ENCODE measurements at regions not wholly inside any gene's neighbourhood (a gene's known extent, or its start where the extent isn't known, plus 50 kb on each side); places are given as distances from the start of the nearest gene placed in this dataset.
"Not testable (repeated sequence)": the region's sequence is repeated elsewhere in the genome, so short reads cannot be mapped to it uniquely, and the experiment has no call there.

DNA sequence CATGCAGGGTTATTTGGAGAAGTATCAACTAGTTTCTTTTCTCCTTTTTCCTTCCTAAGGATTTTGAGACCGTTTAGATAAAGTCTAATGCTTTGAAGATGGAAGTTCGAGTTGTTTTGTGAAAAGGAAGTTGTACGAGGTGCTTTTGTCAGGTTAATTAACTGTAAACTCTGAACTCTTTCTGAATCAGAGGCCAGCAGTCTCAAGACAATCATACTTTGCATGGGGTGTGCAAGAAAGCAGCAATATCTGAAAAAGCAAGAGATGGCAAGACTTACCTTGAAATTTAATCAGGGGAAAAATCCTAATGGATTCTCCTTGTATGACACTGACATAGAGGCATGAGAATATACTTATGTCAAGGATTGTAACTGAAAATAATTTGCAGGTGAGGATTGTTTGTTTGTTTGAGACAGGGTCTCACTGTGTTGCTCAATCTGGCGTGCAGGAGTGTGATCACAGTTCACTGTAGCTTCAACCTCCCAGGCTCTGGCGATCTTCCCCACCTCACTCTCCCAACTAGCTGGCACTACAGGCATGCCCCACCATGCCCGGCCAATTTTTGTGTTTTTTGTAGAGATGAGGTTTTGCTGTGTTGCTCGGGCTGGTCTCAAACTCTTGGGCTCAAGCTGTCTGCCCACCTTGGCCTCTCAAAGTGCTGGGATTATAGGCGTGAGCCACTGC is 170.2 kb upstream of the HMGA2 start:
- no peak for DNase-seq (ENCODE audit: low read depth)

DNA sequence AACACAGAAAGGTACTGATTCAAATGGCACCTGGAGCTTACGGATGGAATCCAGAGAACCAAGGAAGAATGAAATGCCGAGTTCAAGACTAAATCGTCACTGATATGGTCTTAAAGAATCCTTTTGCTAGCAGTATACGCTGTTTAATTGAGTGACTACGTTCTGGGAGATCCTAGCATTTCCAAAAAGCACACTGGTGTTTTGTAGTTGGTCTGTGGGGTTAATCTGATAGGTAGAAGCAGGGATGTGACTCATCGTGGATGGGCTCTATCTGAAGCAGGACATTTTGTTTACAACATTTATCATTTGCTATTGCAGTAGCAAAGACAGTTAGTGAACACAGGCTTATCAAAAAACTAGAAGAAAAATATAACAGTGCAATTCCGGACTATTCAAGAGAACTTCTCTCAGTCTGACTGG is 169.2 kb upstream of the HMGA2 start:
- DNase-seq (ENCODE audit: low read depth): peak; percentile 97

DNA sequence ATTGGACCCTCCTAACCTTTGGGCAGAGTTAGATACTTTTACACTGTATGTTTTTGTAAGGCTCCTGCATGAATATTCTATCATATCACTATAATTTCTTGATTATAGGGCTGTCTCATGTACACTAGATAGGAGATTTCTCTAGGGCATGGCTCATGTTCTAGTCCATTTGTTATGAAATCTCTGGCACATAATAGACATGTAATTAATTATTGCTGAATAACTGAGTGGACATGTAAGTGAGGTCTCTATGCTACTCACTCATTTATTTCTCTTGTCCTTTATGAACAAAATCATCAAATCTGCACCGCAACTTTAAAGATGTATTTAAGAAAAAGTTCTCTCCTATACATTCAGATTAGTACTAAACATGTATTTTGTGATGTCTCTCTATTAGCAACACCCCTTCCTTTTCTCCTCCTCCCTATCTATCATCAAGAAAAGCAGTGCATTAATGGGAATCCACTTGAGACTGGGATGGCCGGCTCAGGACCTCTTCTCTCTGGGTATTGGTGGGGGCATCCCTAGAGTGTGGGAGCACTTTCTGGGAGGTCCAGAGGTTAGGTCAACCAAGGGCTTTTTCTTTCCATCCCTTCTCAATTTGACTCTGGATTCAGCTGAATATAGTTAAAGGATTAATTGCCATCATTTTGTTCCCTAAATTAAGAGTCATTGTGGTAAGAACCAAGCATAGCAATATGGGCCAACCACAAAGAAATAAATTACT is 168.0 kb upstream of the HMGA2 start:
- peak; percentile 38 for DNase-seq (ENCODE audit: low read depth)

DNA sequence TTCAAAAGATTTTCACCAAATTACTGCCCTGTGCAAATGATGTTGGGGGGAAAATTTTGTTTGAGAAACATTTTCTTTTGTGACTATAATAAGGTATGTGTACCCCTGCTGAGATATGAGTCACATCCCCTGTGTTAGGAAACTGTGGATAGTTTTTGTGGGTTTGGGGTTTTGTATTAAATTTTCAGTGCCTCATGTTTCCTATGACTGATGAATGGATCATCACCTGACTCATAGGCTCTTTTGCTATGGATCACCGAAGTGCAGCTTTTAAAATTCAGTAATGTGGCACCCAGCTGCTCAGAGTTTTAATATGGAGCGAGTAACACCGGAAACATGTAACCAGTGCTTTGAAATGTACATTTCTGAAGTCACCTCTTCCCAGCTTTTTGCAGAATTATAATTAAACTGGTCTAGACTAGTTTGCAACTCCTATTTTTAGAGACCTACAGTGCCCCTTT is 167.4 kb upstream of the HMGA2 start:
- DNase-seq (ENCODE audit: low read depth): peak; percentile 91

DNA sequence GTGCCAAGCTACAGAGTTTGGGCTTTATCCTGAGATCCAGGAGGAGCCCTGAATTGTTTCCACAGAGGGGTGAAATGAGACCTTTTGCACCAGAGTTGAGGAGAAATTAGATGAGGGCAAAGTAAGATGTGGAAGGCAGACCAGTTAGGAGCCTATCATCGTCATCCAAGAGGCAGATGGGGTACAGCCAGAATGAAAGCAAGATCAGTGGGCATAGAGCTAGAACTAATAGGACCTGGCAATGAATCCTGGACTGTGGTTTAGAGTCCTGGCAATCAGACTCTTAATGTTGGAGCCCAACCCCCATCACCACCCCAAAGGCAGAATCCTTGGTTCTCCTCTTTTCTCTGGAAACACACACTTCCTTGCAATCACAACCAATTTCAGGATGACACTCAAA is 166.6 kb upstream of the HMGA2 start:
- no peak for DNase-seq (ENCODE audit: low read depth)

DNA sequence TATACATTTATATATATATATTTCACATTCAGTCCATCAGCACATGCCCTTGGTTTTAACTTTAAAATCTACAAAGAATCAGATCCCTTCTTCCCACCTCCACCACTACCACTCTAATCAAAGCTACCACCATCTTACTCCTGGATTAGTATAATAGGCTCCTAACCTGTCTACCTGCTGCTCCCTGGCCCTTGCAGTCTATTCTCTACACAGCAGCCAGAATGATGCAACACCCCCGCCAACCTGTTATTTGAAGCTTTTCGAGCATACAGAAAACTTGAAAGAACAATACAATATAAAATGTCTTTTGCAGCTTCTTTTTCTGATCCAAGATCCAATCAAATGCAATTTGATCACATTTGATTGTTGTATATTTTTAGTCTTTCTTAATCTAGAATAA is 165.9 kb upstream of the HMGA2 start:
- DNase-seq (ENCODE audit: low read depth): no peak

DNA sequence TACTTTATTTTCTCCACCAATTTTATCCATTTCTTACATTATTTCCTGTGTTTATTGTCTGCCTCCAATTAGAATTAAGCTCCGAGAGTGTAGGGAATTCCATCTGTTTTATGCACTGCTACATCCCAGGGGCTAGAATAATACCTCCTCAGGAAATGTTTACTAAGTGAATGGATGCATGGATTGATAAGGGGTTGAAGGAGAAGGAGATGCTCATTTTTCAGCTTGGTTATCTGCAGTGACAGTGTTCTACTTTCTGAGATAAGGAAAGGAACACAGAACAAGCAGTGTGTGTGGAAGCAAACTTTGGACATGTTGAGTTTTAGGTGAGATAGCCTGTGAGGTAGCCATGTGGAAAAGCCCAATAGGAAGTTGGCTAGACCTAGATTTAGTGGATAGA is 164.6 kb upstream of the HMGA2 start:
- DNase-seq (ENCODE audit: low read depth): no peak

DNA sequence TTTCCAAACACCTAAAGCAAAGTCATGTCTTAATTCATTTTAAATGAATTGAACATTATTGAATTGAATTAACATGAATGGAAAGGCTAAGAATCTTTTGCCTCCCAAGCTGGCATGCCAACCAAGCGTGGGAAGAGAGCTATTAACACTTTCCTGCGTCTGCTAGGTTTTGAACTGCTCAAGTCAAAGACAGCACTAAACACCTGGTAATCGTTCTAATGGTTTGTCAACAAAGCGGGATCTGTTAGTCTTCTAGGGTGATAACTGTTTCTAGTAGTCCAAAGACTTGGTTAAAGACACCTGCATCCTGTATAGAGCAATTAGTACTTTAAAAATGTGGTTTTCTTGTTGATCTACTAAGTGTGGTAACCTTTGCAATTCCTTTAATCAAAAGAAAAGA is 164.2 kb upstream of the HMGA2 start:
- DNase-seq (ENCODE audit: low read depth): no peak

DNA sequence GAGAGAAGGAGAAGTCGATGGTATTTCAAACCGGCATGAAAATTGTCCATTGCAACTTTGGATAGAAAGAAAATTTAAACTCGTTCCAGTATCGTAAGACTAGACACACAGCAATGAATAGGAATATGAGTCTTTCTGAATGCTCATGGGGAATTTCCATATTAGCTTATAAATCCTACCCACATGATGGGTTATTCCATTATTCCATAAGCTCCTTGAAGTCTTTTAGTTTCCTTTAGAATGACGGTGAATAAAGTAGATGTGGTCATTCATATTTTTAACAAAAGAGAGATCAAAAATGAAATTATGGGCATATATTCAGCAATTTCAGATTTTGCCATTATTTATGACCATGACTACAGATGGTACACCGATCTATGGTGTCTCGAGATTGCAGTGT is 163.4 kb upstream of the HMGA2 start:
- no peak for DNase-seq (ENCODE audit: low read depth)

DNA sequence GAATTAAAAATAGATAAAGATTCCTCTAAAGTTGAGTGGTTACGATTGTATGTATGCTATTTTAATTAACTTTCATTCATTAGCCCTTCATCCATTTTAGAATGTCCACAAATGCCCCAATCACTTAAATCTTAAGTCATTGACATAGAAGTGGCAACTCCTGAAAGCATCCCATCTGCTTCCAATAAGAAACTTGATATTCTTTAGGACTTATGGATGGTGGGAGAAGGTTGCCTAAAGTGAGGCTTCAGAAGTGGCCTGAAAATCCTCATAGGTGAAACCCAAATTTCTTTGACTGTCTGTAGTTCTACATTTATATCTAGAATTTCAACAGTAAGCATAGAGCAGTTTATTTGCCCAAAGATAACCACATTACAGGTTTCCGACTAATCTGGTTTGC is 161.7 kb upstream of the HMGA2 start:
- DNase-seq (ENCODE audit: low read depth): no peak

DNA sequence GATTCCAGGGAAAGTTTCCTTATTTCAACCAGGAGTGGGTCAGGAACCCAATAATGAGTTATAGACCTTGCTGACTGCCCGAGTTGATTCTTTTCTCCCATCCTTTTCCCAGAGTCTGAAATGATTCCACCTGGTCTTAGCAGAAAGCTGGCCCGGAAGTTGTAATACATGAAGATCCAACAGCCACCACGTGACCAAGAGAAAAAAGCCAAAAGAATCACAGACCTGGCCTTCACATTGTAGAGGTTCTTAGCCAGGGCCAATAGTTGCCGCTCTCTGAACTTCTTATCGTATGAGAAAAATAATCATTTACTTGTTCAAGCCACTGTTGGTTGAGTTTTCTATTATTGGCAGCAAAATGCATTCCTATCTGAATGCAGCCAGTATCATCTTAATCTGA is 161.2 kb upstream of the HMGA2 start:
- no peak for DNase-seq (ENCODE audit: low read depth)

DNA sequence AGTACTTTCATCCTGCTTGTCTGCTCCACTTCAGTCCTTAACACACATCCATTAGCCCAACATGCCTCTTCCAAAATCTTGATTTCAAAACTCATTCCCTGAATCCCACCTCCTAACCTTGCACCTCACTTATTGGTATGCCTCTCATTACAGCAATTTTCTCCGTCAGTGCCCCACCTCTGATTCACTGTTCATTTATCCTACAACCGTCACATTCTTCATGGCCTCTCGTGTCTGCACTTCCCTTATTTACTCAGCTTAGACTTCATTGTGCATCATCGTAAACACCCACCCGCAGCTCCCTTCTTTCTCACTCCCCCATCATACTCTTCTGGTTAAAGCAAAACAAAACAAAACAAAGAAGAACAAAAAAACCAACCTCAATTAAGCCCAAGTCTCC is 160.6 kb upstream of the HMGA2 start:
- peak; percentile 54 for DNase-seq (ENCODE audit: low read depth)

DNA sequence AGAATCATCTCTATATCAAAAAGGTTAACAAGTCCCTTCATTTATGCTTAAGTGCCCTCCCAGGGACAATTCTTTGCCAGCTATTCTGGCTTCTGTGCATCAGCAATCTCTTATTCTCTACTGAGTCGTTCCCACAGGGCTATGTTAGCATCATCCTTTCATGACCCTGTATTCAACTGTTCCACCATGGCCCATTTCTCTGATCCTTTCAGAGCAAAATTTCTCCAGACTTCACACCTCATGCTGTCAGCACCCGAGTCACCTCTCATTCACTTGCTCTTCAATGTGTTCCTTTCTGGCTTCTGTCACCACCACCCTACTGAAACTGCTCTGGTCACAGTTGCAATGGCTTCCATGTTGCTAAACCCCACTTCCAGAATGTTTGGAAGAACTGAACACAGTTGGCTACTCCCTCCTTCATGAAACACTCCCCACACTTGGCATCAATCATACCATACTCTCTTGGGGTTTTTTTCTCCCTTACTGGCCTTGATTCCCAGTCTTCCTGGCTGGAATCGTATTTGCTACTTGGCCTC is 159.5 kb upstream of the HMGA2 start:
- DNase-seq (ENCODE audit: low read depth): no peak

DNA sequence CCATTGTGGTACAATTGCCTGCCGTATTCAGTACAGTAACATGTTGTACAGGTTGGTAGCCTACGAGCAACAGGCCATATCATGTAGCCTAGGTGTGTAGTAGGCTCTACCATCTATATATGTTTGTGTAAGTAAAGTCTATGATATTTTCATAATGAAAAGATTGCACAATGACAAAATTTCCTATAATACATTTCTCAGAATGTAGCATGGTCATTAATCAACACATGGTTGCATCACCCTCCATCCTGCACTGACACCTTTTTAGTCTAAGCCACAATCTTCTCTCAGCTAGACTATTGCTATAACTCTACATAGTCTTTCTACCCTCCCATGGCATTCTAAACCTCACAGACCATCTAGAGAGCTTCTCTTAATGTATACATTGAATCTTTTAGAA is 158.5 kb upstream of the HMGA2 start:
- DNase-seq (ENCODE audit: low read depth): peak; percentile 51

DNA sequence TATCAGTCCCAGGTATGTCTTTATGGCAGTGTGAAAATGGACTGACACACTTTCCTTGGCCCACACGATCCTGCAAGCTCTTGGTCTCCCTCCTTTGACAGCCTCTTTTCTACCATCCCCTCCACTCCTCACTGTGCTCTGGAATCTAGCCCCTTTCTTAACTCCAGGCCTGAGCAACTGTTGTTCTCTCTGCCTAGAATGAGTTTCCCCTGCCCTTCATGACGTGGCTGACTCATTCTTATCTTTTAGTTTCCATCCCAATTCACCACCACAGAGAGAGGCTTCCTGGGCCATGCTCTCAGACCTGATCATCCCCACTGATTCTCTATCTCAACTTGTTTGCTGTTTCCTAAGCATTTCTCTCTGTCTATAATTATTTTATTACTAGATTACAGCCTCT is 157.4 kb upstream of the HMGA2 start:
- DNase-seq (ENCODE audit: low read depth): peak; percentile 81

DNA sequence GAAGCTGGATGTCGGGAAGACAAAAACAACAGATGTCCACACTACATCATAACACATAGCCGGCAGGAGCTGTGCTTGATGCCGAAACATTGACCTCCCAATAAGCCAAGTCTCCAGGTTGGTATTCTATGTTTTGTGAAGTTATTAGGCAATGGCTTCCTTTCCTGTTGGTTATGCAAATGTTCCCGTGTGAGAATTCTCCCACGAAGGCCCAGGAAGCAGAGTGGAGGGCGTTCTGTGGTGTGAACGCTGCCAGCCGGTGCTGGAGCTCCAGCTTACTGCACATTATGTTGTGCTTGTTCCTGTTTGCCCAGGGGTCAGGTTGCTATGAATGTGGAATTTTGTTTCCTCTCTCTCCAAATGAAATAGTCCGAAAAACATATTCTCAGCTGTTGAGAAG is 156.4 kb upstream of the HMGA2 start:
- DNase-seq (ENCODE audit: low read depth): peak; percentile 52

DNA sequence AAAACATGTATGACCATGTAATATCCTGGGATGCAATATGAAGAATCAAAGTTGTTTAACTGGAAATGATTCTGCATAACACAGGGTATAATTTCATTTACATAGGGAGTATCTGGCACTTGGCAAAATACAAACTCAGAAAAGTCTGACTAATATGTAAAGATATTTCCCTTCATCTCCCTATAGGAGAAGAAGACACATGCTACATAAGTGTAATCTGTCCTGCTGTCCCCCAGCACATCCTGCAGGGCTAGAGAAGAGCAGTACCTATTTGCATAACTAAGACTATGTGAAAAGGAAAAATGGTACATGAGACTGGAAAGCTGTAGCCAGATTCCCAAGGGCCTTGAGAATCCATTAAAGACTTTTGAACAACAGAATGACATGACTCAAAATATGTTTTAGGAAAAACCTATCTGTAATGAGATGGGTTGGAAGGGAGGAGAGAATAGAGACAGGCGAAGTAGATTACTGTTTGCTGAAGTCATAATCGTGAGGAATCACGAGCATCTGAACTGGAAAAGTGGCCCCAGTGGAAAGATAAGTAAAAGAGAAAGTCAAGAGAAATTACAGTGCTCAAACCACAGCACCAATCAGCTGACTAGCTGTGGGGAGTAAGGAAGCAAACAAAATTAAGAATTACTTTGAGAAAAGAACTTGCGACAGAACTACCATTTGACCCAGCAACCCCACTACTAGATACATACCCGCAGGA is 155.1 kb upstream of the HMGA2 start:
- DNase-seq (ENCODE audit: low read depth): peak; percentile 65

DNA sequence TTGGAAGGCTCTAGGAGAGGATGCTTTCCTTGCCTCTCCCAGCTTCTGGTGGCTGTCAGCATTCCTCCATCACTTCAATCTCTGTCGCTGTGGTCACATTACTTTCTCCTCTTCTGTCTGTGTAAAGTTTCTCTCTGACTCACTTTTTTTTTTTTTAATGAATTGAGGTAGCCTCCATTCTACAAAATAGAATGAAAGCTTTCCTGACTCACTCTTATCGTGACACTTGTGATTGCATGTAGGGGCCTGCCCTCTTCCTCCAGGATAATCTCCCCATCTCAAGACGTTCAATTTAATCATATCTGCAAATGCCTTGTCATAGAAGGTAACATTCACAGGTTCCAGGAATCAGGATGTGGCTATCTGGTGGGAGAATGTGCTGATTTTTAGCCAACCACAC is 153.5 kb upstream of the HMGA2 start:
- DNase-seq (ENCODE audit: low read depth): peak; percentile 53

DNA sequence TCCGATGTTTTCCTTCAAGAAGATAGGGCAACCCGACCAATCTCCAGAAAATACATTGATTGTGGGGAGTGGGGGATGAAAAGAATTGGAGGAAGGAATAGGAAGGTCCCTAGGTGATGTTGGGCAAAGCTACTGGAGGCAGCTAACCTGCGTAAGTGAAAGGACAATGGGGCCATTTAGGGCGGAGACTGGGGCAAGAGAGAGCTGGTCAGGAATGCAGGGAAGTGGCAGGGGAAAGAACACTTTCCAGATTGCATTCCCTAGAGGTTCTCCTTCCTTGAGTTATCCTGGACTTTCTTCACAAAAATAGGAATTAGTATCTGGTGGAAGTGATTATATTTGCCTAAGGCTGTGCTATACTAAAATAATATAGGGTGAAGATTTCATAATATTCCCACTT is 151.8 kb upstream of the HMGA2 start:
- DNase-seq (ENCODE audit: low read depth): no peak

DNA sequence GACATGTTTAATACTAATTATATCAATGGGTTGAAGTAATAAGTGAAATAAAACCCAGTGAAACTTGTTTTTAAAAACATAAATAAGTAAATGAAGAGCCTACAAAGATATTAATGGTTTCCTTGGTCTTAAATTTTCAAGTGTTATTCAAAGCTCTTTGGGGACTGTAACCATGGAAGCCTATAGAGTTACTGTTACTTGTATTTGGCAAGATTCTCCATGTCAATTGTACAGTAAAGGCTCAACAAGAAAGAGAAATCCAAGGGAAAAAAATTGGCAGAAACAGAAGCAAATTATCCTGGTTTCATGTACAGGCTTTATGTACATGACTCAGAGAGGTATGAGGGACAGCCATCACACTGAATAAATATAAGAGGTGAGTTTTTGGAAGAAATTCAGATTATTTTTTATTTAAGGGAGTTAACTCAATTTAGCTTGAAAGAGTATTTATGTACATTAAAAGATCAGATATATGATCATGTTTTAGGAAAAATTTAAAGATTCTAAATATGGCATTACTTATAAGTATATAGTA is 151.1 kb upstream of the HMGA2 start:
- no peak for DNase-seq (ENCODE audit: low read depth)

DNA sequence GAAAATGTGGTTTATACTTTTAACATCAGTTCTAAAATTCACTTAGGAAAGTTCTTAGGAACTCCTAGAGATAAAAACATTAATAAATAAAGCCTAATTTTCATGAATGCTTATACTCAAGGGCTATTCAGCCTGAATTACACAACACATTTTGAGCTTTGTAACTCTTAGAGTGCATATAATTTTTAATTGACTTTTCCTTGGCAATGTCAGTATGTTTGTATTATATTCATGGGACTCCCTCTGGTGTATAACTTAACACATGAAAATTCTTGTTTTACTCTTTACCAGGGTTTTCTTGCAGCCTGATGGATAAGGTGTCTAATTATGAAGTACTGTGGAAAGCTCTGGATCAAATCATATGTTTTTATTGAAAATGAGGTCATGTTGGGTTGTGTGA is 150.6 kb upstream of the HMGA2 start:
- peak; percentile 60 for DNase-seq (ENCODE audit: low read depth)

DNA sequence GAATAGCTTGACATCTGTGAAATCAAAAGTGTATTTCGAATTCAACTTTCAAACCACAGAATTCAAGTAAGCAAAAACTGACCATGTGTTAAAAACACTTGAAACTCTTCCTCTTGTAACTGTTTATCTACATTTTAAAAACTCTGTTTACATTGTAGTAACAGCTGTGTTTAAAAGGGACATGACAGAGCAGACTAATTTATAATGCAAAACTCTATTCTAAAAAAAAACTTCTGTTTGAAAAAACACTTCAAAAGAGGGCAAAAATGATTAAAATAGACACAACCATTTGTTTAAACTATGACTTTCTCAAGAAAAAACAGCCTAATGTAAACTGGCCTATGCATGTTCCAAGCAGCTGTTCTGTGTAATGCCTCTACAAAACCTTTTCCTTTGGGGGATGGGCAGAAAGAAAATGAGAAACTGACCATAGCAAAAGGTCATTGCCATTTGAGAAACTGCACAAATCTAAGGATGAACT is 149.1 kb upstream of the HMGA2 start:
- DNase-seq (ENCODE audit: low read depth): no peak

DNA sequence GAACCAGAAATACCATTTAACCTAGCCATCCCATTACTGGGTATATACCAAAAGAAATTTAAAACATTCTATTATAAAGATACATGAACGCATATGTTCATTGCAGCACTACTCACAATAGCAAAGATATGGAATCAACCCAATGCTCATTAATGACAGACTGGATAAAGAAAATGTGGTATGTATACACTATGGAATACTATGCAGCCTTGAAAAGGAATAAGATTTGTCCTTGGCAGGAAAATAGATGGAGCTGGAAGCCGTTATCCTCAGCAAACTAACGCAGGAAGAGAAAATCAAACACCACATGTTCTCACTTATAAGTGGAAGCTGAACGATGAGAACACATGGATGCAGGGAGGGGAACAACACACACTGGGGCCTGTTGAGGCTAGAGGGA is 146.1 kb upstream of the HMGA2 start:
- not testable (repeated sequence) for DNase-seq (ENCODE audit: low read depth)

Data from amniotic epithelial cell (primary cell).